ENCODE measurements at regions not wholly inside any gene's neighbourhood (a gene's known extent, or its start where the extent isn't known, plus 50 kb on each side); places are given as distances from the start of the nearest gene placed in this dataset.

DNA sequence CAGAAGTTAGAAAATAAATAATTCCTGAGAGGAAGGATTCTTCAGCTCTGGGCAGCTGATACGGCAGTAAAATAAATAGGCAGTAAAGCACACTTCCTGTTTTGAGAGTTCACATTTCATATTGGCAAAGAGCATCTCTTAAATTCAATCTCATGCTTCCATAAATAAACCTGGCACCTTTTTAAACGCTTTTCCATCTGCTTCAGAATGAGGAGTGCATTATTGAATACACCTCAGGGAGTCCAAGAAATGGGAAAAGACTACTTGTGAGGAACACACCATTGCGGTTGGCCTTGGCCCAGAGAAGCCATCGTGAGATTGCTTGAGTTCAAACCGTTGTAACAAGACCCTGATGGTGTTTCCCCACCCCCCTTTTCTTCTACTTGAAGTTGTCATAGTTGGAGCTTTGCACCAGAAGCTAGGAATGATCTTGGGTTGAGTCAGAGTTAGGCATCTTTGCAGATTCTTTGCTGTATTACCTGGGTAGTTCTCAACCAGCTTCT, 123.9 kb downstream of the RDH14 start:
- DNase-seq (no peak), ATAC-seq (ENCODE audit: low read depth) (no peak)
- Mint-ChIP-seq H3K4me3 (no peak overlapping the region), H3K4me1 (no peaks in the 10 kb centered on the region), H3K27me3 (peaks cover 8% of the 10 kb centered on the region), H3K36me3 (ENCODE audit: low read depth) (no peaks in the 10 kb centered on the region), H3K27ac (no peak overlapping the region), H3K9me3 (no peaks in the 10 kb centered on the region)
- POLR2A ChIA-PET = no interaction called here
- intact Hi-C loops (cut with micrococcal nuclease) = no loop called here
- CTCF ChIA-PET = no interaction called here
- TF ChIP-seq, protein P1, sequence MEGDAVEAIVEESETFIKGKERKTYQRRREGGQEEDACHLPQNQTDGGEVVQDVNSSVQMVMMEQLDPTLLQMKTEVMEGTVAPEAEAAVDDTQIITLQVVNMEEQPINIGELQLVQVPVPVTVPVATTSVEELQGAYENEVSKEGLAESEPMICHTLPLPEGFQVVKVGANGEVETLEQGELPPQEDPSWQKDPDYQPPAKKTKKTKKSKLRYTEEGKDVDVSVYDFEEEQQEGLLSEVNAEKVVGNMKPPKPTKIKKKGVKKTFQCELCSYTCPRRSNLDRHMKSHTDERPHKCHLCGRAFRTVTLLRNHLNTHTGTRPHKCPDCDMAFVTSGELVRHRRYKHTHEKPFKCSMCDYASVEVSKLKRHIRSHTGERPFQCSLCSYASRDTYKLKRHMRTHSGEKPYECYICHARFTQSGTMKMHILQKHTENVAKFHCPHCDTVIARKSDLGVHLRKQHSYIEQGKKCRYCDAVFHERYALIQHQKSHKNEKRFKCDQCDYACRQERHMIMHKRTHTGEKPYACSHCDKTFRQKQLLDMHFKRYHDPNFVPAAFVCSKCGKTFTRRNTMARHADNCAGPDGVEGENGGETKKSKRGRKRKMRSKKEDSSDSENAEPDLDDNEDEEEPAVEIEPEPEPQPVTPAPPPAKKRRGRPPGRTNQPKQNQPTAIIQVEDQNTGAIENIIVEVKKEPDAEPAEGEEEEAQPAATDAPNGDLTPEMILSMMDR (IDR thresholded peaks at IDR 0.05) = no peak

DNA sequence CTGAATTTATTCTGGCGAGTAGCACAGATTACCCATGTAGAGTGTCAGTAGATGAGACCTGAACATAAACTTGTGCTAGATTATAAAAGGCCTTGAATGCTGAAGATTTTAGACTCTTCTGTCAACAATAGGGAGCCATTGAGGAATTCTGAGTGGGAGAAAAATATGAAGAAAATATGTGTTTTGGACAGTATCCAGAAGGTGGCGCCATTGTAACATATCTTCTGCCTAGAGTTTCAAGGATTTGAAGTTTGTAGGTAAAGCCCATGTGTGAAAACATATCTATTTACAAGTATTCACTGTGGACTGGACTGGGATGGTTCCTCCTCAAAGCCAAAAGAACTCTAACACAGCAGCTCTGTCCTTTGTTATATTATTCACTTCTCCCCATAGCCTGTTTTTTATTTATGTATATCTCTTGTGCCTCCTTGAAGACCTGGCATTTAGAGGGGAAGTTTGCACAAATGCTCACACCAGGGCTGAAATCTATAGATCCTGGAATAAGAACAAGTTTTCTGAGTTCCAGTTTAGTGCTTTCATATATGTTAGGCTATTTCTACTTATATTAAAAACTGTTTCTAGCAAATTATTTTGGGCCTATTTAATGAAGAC, 124.9 kb downstream of the RDH14 start:
- ATAC-seq (ENCODE audit: low read depth) (no peak), DNase-seq (no peak)
- no peaks in the 10 kb centered on the region for H3K27me3 Mint-ChIP-seq
- H3K4me3 Mint-ChIP-seq = no peak overlapping the region
- intact Hi-C loops (cut with micrococcal nuclease) = loop anchor here (1.0 kb wide), 1 partner anchor 1428 kb away; no protein-coding TSS in a partner anchor
- CTCF ChIA-PET = no interaction called here
- POLR2A ChIA-PET = no interaction called here
- no peak overlapping the region for H3K27ac Mint-ChIP-seq
- H3K36me3 Mint-ChIP-seq (ENCODE audit: low read depth) = no peaks in the 10 kb centered on the region
- TF ChIP-seq, protein P1 (IDR thresholded peaks at IDR 0.05) = no peak
- H3K9me3 Mint-ChIP-seq = no peaks in the 10 kb centered on the region
- no peaks in the 10 kb centered on the region for H3K4me1 Mint-ChIP-seq

DNA sequence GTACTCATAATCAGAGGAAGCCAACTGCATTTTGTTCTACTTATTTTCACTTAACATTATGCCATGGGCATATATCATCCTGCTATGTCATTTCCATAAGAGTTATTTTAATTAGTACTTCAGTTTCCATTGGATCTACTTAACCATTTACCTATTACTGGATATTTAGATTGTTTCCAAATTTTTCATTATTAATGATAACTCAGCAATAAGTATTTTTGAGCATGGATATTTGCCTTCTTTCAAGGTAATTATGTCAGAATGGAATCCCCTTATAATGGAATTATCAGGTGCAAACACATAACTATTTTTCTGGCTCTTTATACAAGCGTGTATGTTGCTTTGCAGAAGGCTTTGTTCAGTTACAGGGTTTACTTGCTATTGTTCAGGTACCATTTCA, 126.6 kb downstream of the RDH14 start:
- TF ChIP-seq, protein P1 (IDR thresholded peaks at IDR 0.05) = no peak
- H3K4me1 Mint-ChIP-seq = no peaks in the 10 kb centered on the region
- DNase-seq = no peak
- no peak overlapping the region for H3K27ac Mint-ChIP-seq
- no peak overlapping the region for H3K4me3 Mint-ChIP-seq
- ATAC-seq (ENCODE audit: low read depth) = no peak
- H3K36me3 Mint-ChIP-seq (ENCODE audit: low read depth) = no peaks in the 10 kb centered on the region
- intact Hi-C loops (cut with micrococcal nuclease) = no loop called here
- no peaks in the 10 kb centered on the region for H3K9me3 Mint-ChIP-seq
- ChIA-PET POLR2A (no interaction called here), CTCF (no interaction called here)
- H3K27me3 Mint-ChIP-seq = no peaks in the 10 kb centered on the region

DNA sequence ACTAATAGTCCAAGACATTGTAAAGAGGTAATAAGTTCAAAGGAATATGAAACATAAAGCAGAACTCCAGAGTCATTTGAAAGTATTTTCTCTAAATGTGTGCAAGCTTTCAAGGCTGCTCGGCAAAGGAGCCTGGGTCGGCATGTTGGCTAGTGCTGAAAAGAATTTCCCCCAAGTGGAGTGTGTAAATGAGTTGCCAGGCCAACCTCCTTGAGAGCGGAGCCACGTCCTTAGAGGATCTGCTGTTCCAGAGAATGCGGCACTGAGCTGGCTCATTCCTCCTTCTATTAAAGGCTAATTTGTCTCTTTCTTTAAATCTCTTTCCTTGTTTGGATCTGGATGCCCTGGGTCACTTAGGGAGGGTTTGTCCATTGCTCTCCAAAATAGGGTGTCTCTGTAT, 127.5 kb downstream of the RDH14 start:
- ATAC-seq (ENCODE audit: low read depth) (no peak), DNase-seq (no peak)
- Mint-ChIP-seq H3K27me3 (no peaks in the 10 kb centered on the region), H3K4me3 (no peak overlapping the region), H3K9me3 (no peaks in the 10 kb centered on the region), H3K27ac (no peak overlapping the region), H3K36me3 (ENCODE audit: low read depth) (no peaks in the 10 kb centered on the region), H3K4me1 (no peaks in the 10 kb centered on the region)
- CTCF ChIA-PET = no interaction called here
- TF ChIP-seq, protein P1 (IDR thresholded peaks at IDR 0.05) = no peak
- POLR2A ChIA-PET = no interaction called here
- intact Hi-C loops (cut with micrococcal nuclease) = no loop called here

DNA sequence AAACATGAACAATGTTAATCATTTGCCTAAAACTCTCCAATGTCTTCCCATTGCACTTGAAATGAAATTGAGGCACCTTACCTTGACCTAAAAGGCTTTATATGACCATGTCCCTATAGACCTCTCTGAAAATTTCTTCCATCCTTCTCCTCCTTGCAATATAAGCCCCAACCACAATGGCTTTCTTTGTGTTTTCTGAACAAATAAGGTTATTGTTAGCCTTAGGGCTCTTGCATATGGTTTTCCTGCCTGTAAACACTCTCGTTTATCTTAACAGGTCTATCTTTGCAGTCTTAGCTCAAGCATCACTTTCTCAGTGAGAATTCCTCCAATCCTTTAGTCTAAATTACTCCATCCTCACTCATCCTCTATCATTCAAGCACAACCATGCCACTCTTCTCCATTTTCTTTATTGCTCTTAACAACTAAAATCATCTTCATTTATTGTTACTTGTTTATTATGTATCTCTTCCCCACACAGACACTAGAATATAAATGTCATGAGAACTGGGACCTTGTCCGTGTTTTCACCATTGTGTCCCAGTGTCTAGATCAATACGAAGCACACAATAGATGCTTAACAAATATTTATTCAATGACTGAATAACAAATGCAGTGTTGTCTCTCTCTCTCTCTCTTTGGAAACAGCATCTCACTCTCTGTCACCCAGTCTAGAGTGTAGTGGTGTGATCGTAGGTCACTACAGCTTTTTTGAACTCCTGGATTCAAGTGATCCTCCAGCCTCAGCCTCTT, 129.3 kb downstream of the RDH14 start:
- H3K27ac Mint-ChIP-seq = no peak overlapping the region
- CTCF ChIA-PET = no interaction called here
- H3K9me3 Mint-ChIP-seq = no peaks in the 10 kb centered on the region
- no peak overlapping the region for H3K4me3 Mint-ChIP-seq
- POLR2A ChIA-PET = no interaction called here
- DNase-seq = no peak
- TF ChIP-seq, protein P1 (IDR thresholded peaks at IDR 0.05) = no peak
- no peaks in the 10 kb centered on the region for H3K27me3 Mint-ChIP-seq
- no peaks in the 10 kb centered on the region for H3K36me3 Mint-ChIP-seq (ENCODE audit: low read depth)
- intact Hi-C loops (cut with micrococcal nuclease) = no loop called here
- H3K4me1 Mint-ChIP-seq = no peaks in the 10 kb centered on the region
- ATAC-seq (ENCODE audit: low read depth) = no peak

All from activated B cell treated with CpG ODN at 0.5 μM for 24 hours (primary cell).